ENCODE measurements at regions not wholly inside any gene's neighbourhood (a gene's known extent, or its start where the extent isn't known, plus 50 kb on each side); places are given as distances from the start of the nearest gene placed in this dataset.

- TF ChIP-seq POLR2AphosphoS5 (IDR thresholded peaks at IDR 0.05) = no peak
- TF ChIP-seq CTCF (IDR thresholded peaks at IDR 0.05) = no peak
- TF ChIP-seq POLR2A (IDR thresholded peaks at IDR 0.05) = no peak
- TF ChIP-seq EP300 (IDR thresholded peaks at IDR 0.05) = no peak
These were observed 499.0 kb downstream of the EBF1 start for GRCh38 chr5:158600679-158601078.
